ENCODE measurements at regions not wholly inside any gene's neighbourhood (a gene's known extent, or its start where the extent isn't known, plus 50 kb on each side); places are given as distances from the start of the nearest gene placed in this dataset.

GRCh38 chr11:30165652-30166051, 65.2 kb upstream of the FSHB start:
- no peak for DNase-seq

- DNase-seq: no peak
These were observed 59.2 kb upstream of the FSHB start for GRCh38 chr11:30171661-30172060.

- DNase-seq: no peak
These were observed 58.7 kb upstream of the FSHB start for GRCh38 chr11:30172158-30172557.

GRCh38 chr11:30172883-30173311, 57.9 kb upstream of the FSHB start:
- DNase-seq: no peak

- no peak for DNase-seq
These were observed 56.4 kb upstream of the FSHB start for GRCh38 chr11:30174265-30175020.

Measured in NCI-H748 treated with DMSO at 0.1 percent for 48 hours (cell line).